Large intestine (tissue), 3 donors: ENCODE measurements at regions not wholly inside any gene's neighbourhood (a gene's known extent, or its start where the extent isn't known, plus 50 kb on each side); places are given as distances from the start of the nearest gene placed in this dataset.

Source experiments
- DNase-seq, 2 donors: peaks; one replicate each; pipeline versions ENCODE4 v3.0.0 to v3.0.0-alpha.2; 2013
- H3K27ac ChIP-seq: one replicate; pipeline ENCODE4 v1.5.1; 2013; ENCODE audit warnings: low read length
- H3K27me3 ChIP-seq: 2 replicates; pipeline ENCODE4 v1.6.1; 2013; ENCODE audit warnings: low read length; ENCODE audit not compliant: control insufficient read depth, insufficient read depth
- H3K36me3 ChIP-seq: 2 replicates; pipeline ENCODE4 v1.6.1; 2013; ENCODE audit warnings: low read length; ENCODE audit not compliant: control insufficient read depth, insufficient read depth
- H3K4me1 ChIP-seq: one replicate; pipeline ENCODE4 v1.6.1; 2013; ENCODE audit warnings: low read length; ENCODE audit not compliant: control insufficient read depth, insufficient read depth
- H3K4me3 ChIP-seq: one replicate; pipeline ENCODE4 v1.5.1; 2013; ENCODE audit warnings: low read length
- H3K9me3 ChIP-seq: one replicate; pipeline ENCODE4 v1.6.1; 2013; ENCODE audit warnings: mild to moderate bottlenecking, low read depth, low read length, moderate library complexity; ENCODE audit not compliant: control insufficient read depth
- WGBS: methylation state at CpG from one replicate; pipeline ENCODE4 v1.1.5; 2013; ENCODE audit warnings: low lambda C conversion rate; ENCODE audit not compliant: insufficient coverage; 5-methylcytosine and 5-hydroxymethylcytosine counted together

- no peak overlapping the region for H3K27ac ChIP-seq
- no peaks in the 10 kb centered on the region for H3K27me3 ChIP-seq
- no peaks in the 10 kb centered on the region for H3K36me3 ChIP-seq
- no CpG with 5 or more reads among the region's 3 CpGs for WGBS
- DNase-seq, result no peak
- H3K4me3 ChIP-seq, result no peak overlapping the region
- no peaks in the 10 kb centered on the region for H3K9me3 ChIP-seq
- no peaks in the 10 kb centered on the region for H3K4me1 ChIP-seq
These were observed 179.6 kb upstream of the PUM3 start for GRCh38 chr9:3023449-3023848.

GRCh38 chr9:3018691-3019230 is 174.9 kb upstream of the PUM3 start:
- Histone ChIP-seq H3K36me3 (no peaks in the 10 kb centered on the region), H3K4me3 (no peak overlapping the region), H3K9me3 (no peaks in the 10 kb centered on the region), H3K4me1 (no peaks in the 10 kb centered on the region), H3K27me3 (no peaks in the 10 kb centered on the region), H3K27ac (no peak overlapping the region)
- whole genome bisulfite sequencing, result no CpG with 5 or more reads among the region's 5 CpGs
- no peak for DNase-seq

GRCh38 chr9:3018071-3018470 is 174.2 kb upstream of the PUM3 start:
- 70% methylated on average over 2 of the region's 2 CpGs for WGBS
- H3K36me3 ChIP-seq, result no peaks in the 10 kb centered on the region
- no peak overlapping the region for H3K4me3 ChIP-seq
- H3K4me1 ChIP-seq, result no peaks in the 10 kb centered on the region
- no peak overlapping the region for H3K27ac ChIP-seq
- H3K27me3 ChIP-seq, result no peaks in the 10 kb centered on the region
- no peak for DNase-seq
- no peaks in the 10 kb centered on the region for H3K9me3 ChIP-seq

- H3K9me3 ChIP-seq, result no peaks in the 10 kb centered on the region
- no peak overlapping the region for H3K4me3 ChIP-seq
- no peaks in the 10 kb centered on the region for H3K4me1 ChIP-seq
- H3K27me3 ChIP-seq, result no peaks in the 10 kb centered on the region
- no peak for DNase-seq
- WGBS, result 67% methylated on average over 1 of the region's 3 CpGs
- H3K36me3 ChIP-seq, result no peaks in the 10 kb centered on the region
- H3K27ac ChIP-seq, result no peak overlapping the region
These were observed 170.3 kb upstream of the PUM3 start for GRCh38 chr9:3014178-3014577.

GRCh38 chr9:3012842-3013241 is 168.9 kb upstream of the PUM3 start:
- Histone ChIP-seq H3K27ac (no peak overlapping the region), H3K9me3 (no peaks in the 10 kb centered on the region), H3K36me3 (no peaks in the 10 kb centered on the region), H3K4me3 (no peak overlapping the region), H3K4me1 (no peaks in the 10 kb centered on the region), H3K27me3 (no peaks in the 10 kb centered on the region)
- no peak for DNase-seq
- no CpG with 5 or more reads among the region's 5 CpGs for WGBS

- 100% methylated on average over 2 of the region's 6 CpGs for WGBS
- Histone ChIP-seq H3K4me3 (no peak overlapping the region), H3K27me3 (no peaks in the 10 kb centered on the region), H3K4me1 (no peaks in the 10 kb centered on the region), H3K36me3 (no peaks in the 10 kb centered on the region), H3K27ac (no peak overlapping the region), H3K9me3 (no peaks in the 10 kb centered on the region)
- DNase-seq, result no peak
These were observed 168.3 kb upstream of the PUM3 start for GRCh38 chr9:3012245-3012644.

GRCh38 chr9:3008091-3008490 is 164.2 kb upstream of the PUM3 start:
- H3K4me1 ChIP-seq, result no peaks in the 10 kb centered on the region
- no peaks in the 10 kb centered on the region for H3K27me3 ChIP-seq
- H3K36me3 ChIP-seq, result no peaks in the 10 kb centered on the region
- no peaks in the 10 kb centered on the region for H3K9me3 ChIP-seq
- DNase-seq, result no peak
- no peak overlapping the region for H3K4me3 ChIP-seq
- 100% methylated on average over 1 of the region's 4 CpGs for WGBS
- no peak overlapping the region for H3K27ac ChIP-seq

- WGBS, result no CpG with 5 or more reads among the region's 1 CpG
- H3K36me3 ChIP-seq, result no peaks in the 10 kb centered on the region
- H3K4me3 ChIP-seq, result no peak overlapping the region
- DNase-seq, result no peak
- H3K27me3 ChIP-seq, result no peaks in the 10 kb centered on the region
- H3K4me1 ChIP-seq, result no peaks in the 10 kb centered on the region
- H3K9me3 ChIP-seq, result no peaks in the 10 kb centered on the region
- H3K27ac ChIP-seq, result no peak overlapping the region
These were observed 163.4 kb upstream of the PUM3 start for GRCh38 chr9:3007326-3007725.

GRCh38 chr9:3006851-3007250 is 163.0 kb upstream of the PUM3 start:
- Histone ChIP-seq H3K4me3 (no peak overlapping the region), H3K27me3 (no peaks in the 10 kb centered on the region), H3K4me1 (no peaks in the 10 kb centered on the region), H3K36me3 (no peaks in the 10 kb centered on the region), H3K27ac (no peak overlapping the region), H3K9me3 (no peaks in the 10 kb centered on the region)
- DNase-seq, result no peak

GRCh38 chr9:3004572-3004971 is 160.7 kb upstream of the PUM3 start:
- Histone ChIP-seq H3K27ac (no peak overlapping the region), H3K27me3 (no peaks in the 10 kb centered on the region), H3K4me3 (no peak overlapping the region), H3K36me3 (no peaks in the 10 kb centered on the region), H3K4me1 (no peaks in the 10 kb centered on the region), H3K9me3 (no peaks in the 10 kb centered on the region)
- no CpG with 5 or more reads among the region's 1 CpG for WGBS
- DNase-seq, result no peak

- H3K9me3 ChIP-seq, result no peaks in the 10 kb centered on the region
- H3K36me3 ChIP-seq, result no peaks in the 10 kb centered on the region
- no peak overlapping the region for H3K27ac ChIP-seq
- H3K4me1 ChIP-seq, result no peaks in the 10 kb centered on the region
- no peaks in the 10 kb centered on the region for H3K27me3 ChIP-seq
- no peak for DNase-seq
- H3K4me3 ChIP-seq, result no peak overlapping the region
These were observed 157.4 kb upstream of the PUM3 start for GRCh38 chr9:3001311-3001710.
